ENCODE measurements at regions not wholly inside any gene's neighbourhood (a gene's known extent, or its start where the extent isn't known, plus 50 kb on each side); places are given as distances from the start of the nearest gene placed in this dataset.
"Not testable (repeated sequence)": the region's sequence is repeated elsewhere in the genome, so short reads cannot be mapped to it uniquely, and the experiment has no call there.

DNA sequence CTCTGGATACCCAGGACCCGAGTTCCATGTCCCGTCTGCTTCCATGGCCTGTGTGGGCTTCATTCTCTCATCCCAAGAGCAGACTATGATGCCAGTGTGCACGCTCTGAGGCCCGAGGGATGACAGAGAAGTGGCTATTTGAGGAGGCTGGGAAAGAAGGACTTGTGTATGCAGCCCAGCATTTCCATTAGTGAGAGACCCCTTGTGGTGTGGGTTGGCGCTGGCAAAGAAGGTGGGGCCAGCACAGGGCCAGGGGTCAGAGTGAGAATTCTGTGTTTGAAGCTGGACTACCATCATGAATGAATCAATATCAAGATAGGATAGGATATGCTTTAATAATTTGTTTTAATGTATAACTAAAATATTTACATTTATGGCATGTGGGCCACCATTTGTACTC, 200.8 kb downstream of the HIPK3 start:
- DNase-seq: no peak

DNA sequence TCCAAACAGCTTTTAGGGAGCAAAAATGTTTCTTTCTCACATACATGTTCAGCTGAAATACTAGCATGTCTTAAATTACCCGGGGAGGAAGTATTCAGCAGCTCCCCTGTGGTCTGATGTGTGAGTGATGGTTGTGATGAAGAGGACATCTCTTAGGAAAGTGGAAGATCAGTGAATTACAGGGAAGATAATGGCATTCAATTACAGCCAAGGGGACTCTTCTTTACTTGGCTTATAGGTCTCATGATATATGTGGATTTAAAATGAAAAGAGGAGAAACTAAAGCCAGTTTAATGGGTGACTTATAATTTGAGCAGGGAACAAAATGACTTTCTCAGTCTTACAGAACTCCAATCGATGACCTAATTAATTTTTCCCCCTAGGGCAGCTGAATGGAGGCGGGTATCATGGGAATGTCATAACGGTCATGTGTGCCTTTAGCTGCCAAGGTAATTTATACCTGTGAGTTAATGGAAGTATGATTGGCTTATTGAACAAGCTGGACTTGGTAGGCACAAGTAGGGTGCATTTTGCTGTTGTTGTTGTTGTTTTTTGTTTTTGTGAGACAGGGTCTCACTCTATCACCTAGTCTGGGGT, 198.8 kb downstream of the HIPK3 start:
- no peak for DNase-seq

DNA sequence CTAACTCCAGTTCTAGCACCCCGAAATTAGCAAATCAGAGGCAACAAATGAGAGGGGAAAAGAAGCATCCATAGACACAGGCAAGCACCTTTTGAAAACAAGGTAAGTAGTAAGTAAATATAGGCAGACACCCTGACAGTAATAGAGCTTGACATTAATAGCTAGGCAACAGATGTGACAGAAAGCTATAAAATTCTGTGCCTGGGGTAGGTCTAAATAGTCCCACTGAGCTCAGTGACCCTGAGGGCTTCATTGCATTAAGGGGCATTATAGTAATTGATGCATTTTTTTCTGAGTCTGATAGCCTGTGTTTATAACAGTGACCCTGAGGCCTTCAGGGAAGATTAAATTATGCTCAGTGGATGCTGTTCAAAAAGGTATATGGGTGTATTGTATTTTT, 197.1 kb downstream of the HIPK3 start:
- no peak for DNase-seq

GRCh38 chr11:33452836-33453624, 195.8 kb downstream of the HIPK3 start:
- no peak for DNase-seq

- no peak for DNase-seq
These were observed 194.2 kb downstream of the HIPK3 start for GRCh38 chr11:33451364-33451763.

DNA sequence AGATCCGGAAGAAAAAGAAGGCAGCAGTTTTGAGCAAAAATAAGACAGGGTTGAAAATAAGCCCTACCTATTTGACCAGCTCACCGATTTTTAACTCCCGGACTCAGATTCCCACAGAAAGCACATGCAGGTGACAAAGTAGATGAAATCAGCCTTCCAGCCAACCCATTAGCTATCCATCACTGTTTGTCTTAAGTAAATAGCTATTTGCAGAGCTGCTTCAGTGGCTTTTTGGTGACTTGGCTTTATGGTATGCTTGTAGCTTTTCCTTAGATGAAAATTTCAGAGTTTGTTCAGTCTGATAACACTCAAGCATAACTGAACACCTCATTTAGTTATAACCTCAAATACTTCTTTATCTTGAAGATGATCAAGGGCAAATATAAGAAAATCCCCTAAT, 192.6 kb downstream of the HIPK3 start:
- no peak for DNase-seq

DNA sequence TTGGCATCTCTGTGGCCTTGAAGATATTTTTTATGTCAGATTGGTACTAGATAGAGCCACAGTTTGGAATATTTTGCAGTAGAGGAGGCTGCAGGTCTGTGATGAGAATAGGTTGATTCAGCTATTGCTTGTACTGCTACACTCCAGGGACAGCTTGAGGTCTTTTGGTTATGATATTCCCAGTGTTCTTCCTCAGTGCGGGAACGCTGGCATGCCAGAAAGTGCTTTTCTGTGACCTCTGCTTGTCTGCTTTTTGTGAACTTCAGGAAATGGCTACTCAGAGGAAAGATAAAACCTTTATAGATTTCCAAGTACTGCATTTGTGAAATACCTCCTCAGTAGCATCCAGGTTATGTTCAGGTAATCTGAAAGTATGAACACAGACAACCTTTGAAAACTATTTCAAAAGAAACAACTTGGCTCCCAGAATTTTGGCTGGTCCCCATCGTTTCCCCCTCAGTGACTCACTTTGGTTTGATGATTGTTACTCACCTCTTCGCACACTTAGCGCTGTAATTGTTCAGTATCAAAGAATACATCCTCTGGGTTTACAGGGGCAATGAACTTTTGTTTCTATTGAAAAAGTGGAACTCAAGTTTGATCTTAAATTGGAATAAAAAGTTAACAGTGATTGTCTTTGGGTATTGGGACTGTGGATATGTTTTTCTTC, 191.4 kb downstream of the HIPK3 start:
- DNase-seq: no peak

DNA sequence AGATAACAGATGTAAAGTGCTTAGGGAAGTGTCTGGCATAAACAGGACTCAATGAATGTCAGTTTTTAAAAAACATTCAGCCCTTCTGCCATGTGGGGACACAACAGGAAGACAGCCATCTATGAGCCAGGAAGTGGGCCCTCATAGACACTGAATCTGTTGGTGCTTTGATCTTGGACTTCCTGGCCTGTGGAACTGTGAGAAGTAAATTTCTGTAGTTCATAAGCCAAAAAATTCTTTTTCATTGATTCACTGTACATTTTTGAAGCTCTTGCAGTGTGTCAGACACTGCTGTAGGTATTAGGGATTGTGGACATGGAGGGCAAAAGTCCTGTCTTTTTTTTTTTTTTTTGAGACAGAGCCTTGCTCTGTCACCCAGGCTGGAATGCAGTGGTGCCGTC, 188.6 kb downstream of the HIPK3 start:
- DNase-seq: no peak

GRCh38 chr11:33444835-33445594, 187.8 kb downstream of the HIPK3 start:
- no peak for DNase-seq

- DNase-seq: no peak
These were observed 186.5 kb downstream of the HIPK3 start for GRCh38 chr11:33443684-33444083.

- DNase-seq: no peak
These were observed 181.1 kb downstream of the HIPK3 start for GRCh38 chr11:33438301-33438700.

DNA sequence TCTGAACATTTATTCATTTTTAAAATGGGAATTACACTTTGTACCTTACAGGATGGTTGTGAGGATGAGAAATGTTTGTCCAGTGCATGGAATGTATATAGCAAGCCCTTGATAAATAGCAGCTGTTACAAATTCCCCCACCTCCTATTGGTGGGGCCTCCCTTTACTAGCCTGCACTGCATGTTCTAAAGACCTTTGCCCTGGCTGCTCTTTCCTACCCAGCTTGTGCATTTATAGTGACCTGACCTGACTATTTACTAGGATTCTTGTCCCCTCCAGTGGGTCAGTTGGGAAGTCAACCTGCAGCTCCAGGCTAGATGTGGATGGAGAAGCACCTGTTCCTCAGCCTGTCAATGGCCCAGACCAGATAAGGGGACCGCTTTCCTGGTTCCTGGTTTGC, 180.3 kb downstream of the HIPK3 start:
- no peak for DNase-seq

- DNase-seq: no peak
These were observed 178.0 kb downstream of the HIPK3 start for GRCh38 chr11:33435216-33435615.

DNA sequence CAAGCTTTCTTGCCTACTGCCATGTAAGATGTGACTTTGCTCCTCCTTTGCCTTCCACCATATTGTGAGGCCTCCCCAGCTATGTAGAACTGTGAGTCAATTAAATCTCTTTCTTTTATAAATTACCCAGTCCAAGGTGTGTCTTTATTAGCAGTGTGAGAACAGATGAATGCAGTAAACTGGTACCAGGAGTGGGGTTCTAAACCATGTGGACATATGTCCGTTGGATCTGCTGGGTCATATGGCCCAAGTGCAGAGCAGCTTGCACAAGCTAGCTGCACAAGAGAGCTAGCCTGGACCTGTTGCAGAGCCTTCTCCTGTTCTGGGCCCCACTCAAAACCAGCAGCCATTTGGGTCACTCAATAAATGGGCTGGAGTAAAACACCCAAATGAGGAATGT, 177.1 kb downstream of the HIPK3 start:
- no peak for DNase-seq

DNA sequence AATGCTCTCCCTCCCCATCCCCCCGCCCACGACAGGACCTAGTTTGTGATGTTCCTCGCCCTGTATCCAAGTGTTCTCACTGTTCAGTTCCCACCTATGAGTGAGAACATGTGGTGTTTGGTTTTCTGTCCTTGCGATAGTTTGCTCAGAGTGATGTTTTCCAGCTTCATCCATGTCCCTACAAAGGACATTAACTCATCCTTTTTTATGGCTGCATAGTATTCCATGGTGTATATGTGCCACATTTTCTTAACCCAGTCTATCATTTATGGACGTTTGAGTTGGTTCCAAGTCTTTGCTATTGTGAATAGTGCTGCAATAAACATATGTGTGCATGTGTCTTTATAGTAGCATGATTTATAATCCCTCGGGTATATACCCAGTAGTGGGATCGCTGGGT, 171.3 kb downstream of the HIPK3 start:
- DNase-seq: not testable (repeated sequence)

DNA sequence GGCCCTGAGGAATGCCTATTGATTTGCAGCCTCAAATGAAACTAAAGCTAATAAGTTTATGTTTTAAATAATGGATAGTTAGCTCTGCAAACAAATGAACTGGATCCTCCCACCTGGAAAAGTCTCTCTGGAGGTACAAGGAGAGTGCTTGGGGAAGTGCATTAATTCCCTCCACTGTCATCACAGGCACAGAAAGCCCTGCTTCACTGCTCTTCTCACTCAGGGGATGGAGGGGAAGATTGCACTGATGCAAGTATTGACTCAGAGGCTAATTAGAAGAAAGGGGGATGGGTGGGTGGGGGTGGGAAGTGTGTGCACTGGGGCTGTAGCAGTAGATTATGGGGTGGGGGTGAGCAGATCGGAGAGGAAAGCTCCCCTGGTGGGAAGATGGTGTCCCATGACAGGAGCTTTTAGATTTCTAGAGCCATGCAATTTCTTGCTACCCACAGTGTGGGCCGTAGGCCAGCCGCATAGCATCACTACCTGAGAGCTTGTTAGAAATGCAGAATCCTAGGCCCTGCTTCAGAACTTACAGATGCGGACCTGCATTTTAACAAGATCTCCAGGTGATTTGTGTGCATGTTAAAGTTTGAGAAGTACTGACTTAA, 163.9 kb downstream of the HIPK3 start:
- DNase-seq: no peak

- no peak for DNase-seq
These were observed 162.7 kb downstream of the HIPK3 start for GRCh38 chr11:33419924-33420323.

DNA sequence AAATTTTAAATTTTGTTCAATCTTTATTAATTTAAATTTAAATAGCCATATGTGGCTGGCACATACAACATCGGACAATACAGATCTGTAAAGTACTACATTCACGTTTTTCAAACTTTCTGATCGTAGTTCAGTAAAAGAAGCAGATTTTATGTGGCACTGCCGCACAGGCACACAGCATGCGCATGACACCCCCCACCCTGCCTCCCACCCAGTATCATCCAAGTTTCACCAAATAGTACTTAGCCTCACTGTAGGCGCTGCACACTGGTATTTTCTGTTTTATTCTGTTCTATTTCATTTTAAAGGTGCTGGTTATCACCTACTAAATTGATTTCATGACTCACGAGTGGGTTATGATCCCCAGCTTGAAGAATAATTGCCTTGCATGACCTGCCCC, 159.9 kb downstream of the HIPK3 start:
- DNase-seq: no peak

GRCh38 chr11:33413301-33413700, 156.1 kb downstream of the HIPK3 start:
- no peak for DNase-seq

GRCh38 chr11:33412241-33412640, 155.1 kb downstream of the HIPK3 start:
- no peak for DNase-seq

- no peak for DNase-seq
These were observed 154.6 kb downstream of the HIPK3 start for GRCh38 chr11:33411751-33412150.

GRCh38 chr11:33410086-33410765, 153.0 kb downstream of the HIPK3 start:
- DNase-seq: no peak

Data from T-helper 1 cell (primary cell).